Omental fat pad (tissue), 3 donors: ENCODE measurements at regions not wholly inside any gene's neighbourhood (a gene's known extent, or its start where the extent isn't known, plus 50 kb on each side); places are given as distances from the start of the nearest gene placed in this dataset.

ENCODE experiments used
- ATAC-seq: fragments of 150-250 bp; one replicate; pipeline ENCODE4 v1.9.1; 2016; ENCODE audit warnings: mild to moderate bottlenecking, moderate library complexity; ENCODE audit not compliant: low FRiP score
- DNase-seq: peaks from one replicate; pipeline ENCODE4 v3.0.0-alpha.2; 2019; ENCODE audit warnings: low spot score
- TF ChIP-seq, protein P1 (sequence below), 3 donors: fragments of 450-650 bp; IDR thresholded peaks; one replicate each; pipeline ENCODE4 v1.5.1; 2016 to 2017; ENCODE audit warnings: antibody characterized with exemption in 3 of 3, mild to moderate bottlenecking in 3 of 3, moderate library complexity in 2 of 3

DNA sequence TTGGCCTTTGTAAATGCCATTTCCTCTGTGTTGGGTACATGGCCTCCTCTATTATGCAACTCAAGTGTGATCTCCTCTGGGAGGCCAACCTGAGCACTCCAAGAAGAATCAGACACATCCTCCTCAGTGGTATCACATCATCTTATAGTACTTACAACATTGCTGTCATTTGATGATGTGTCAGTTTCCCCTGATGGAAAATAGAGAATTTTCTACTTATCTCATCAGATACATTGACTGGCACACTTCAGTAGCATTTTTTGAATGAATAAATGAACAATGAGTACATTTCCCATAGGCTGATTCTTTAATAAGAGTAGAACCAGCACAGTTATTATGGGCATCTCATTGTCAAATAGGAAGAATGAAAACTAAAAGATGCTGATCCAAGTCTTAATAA, 86.6 kb upstream of the NXPH2 start:
- DNase-seq = no peak
- TF ChIP-seq, protein P1, sequence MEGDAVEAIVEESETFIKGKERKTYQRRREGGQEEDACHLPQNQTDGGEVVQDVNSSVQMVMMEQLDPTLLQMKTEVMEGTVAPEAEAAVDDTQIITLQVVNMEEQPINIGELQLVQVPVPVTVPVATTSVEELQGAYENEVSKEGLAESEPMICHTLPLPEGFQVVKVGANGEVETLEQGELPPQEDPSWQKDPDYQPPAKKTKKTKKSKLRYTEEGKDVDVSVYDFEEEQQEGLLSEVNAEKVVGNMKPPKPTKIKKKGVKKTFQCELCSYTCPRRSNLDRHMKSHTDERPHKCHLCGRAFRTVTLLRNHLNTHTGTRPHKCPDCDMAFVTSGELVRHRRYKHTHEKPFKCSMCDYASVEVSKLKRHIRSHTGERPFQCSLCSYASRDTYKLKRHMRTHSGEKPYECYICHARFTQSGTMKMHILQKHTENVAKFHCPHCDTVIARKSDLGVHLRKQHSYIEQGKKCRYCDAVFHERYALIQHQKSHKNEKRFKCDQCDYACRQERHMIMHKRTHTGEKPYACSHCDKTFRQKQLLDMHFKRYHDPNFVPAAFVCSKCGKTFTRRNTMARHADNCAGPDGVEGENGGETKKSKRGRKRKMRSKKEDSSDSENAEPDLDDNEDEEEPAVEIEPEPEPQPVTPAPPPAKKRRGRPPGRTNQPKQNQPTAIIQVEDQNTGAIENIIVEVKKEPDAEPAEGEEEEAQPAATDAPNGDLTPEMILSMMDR (IDR thresholded peaks at IDR 0.05) = no peak
- ATAC-seq = no peak

DNA sequence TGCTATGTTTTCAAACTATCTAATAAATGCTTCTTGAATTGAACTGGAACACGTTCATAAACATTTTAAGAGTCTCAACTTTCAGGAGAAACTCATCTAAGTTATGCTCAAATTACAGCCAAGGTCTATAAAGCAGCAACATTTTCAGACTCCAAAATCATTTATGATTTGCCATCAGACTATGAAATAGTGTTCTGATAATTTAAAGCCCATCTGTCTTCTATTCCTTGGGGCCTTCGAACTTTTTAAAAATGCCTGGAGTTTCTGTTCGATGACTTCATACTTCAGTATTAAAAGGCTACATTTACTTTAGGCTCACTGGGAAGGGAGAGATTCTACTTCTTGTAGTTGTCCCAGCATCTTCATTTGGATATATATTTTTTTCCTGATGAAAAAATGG, 73.6 kb upstream of the NXPH2 start:
- DNase-seq = no peak
- TF ChIP-seq, protein P1 (IDR thresholded peaks at IDR 0.05) = no peak
- no peak for ATAC-seq

DNA sequence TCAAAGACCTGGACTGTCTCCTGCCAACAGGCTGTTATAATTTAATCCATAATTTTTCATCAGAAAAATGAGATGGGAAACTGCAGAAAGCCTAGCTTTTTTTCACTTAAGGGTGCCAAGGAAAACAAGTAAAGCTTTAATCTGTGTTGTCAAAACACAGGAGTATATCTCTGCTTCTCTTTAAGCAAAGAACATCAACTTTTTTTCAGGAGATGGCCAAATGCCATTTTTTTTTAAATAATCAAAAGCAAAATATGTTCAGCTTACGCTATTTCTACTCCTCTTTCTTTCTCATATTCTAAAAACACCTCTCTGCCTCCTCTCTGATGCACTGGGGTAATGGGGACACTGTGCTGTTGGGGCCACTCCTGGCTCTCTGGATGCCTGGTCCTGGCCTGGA, 73.1 kb upstream of the NXPH2 start:
- TF ChIP-seq, protein P1 (IDR thresholded peaks at IDR 0.05) = no peak
- DNase-seq (no peak), ATAC-seq (no peak)

DNA sequence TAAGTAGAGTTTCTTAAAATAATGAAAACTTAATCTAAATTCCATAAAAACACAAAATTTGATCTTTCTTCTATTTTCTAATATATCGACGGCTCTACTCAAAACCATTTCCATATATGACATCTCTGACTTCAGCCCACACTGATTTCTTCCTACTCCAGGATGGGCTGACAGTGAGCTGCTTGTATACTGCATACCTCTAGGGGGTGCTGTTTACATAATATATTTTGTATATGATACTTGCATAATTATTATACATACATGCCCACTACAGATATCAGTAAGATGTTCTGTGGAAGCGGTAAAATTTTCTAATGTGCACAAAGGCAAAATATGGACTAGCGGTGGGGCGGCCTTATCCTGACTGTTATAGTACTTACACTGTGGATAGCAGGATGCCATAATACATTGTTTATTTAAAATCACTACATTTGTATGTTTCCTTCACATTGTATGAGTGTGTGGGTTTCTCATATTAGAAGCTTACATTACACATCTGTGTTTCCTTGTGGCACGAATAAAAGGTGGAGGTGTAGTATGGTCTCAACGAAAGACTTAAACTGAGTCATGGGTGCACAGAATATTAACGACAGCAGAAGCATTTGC, 66.1 kb upstream of the NXPH2 start:
- TF ChIP-seq, protein P1 (IDR thresholded peaks at IDR 0.05) = no peak
- no peak for ATAC-seq
- DNase-seq = no peak

DNA sequence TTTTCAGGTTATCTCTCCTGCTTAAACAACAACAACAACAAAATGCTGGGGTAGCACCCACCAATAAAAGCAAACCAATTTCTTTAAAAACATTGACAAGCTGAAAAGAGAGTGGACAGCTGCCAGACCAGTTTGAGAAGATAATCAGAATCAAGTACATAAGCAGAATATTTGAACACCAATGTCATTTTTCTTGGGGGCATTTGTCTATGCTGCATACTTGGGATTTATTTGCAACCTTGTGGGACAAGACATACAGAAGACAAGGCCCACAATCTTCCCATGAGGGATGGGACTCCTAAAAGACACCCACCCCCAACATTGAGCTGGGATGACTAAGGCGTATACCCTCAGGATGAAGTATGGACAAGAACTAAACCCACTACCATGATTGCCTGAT, 62.2 kb upstream of the NXPH2 start:
- TF ChIP-seq, protein P1 (IDR thresholded peaks at IDR 0.05) = no peak
- ATAC-seq = no peak
- no peak for DNase-seq

DNA sequence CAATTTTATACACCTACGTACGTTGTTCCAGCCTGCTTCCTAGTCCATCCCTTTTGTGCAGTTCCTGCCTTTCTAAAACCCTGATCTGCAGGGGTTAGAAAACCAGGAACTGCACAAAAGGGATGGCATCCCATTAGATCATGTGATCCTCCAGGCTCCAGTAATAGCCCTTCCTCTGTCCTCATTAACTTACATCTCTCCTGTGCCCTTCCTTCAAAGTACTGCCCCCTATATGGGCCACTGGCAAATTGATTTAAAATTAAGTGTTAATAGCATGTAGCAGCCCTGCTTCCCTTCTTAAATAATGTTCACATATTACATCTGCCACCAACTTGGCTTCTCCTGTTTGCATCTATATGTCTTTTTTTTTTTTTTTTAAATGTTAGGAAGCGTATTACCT, 61.3 kb upstream of the NXPH2 start:
- TF ChIP-seq, protein P1 (IDR thresholded peaks at IDR 0.05) = no peak
- no peak for ATAC-seq
- DNase-seq = no peak

DNA sequence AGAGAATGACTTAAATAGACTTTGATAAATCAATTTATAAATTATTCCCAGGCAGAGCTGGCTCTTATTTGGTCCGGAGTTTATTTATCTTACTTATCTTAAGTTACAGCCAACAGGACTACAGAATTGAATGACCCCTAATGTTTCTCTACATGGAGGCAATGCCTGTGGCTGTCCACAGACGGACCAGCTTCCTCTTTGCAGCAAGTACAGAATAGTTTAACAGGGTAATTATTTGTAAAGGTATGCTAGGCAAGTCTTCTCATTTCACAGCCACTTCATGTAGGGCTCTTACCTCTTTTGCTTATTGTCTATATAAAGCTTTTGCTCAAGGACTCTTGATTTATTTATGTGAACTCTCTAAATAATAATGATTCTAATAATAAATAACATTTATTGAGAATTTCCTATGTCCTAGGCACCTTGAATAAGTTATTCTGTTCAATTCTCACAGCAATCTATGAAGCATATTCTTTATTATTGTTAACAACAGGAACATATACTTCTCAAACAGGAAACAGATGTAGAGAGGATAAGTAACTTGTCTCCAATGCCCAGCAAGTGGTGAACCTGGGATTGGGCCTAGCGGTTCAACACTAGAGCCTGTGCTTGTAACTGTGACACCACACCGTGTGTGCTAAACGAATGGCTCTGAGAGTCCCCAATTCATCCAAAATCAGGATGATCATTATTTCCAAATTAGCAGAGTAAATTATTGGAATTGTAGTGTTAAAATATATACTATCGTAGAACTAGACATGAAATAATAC, 58.8 kb upstream of the NXPH2 start:
- TF ChIP-seq, protein P1 (IDR thresholded peaks at IDR 0.05) = no peak

More for the DNA sequence above, 58.8 kb upstream of the NXPH2 start:
- DNase-seq (no peak), ATAC-seq (no peak)
